A172 (cell line): ENCODE measurements at regions not wholly inside any gene's neighbourhood (a gene's known extent, or its start where the extent isn't known, plus 50 kb on each side); places are given as distances from the start of the nearest gene placed in this dataset.
"Not testable (repeated sequence)": the region's sequence is repeated elsewhere in the genome, so short reads cannot be mapped to it uniquely, and the experiment has no call there.

ENCODE experiments used
- DNase-seq: peaks from one replicate; pipeline ENCODE4 v3.0.0-alpha.2; 2015; ENCODE audit warnings: low spot score

GRCh38 chr18:8913606-8914403, 188.7 kb upstream of the NDUFV2 start:
- not testable (repeated sequence) for DNase-seq

- DNase-seq = not testable (repeated sequence)
Observed at GRCh38 chr18:8914404-8915264, 187.9 kb upstream of the NDUFV2 start.

DNA sequence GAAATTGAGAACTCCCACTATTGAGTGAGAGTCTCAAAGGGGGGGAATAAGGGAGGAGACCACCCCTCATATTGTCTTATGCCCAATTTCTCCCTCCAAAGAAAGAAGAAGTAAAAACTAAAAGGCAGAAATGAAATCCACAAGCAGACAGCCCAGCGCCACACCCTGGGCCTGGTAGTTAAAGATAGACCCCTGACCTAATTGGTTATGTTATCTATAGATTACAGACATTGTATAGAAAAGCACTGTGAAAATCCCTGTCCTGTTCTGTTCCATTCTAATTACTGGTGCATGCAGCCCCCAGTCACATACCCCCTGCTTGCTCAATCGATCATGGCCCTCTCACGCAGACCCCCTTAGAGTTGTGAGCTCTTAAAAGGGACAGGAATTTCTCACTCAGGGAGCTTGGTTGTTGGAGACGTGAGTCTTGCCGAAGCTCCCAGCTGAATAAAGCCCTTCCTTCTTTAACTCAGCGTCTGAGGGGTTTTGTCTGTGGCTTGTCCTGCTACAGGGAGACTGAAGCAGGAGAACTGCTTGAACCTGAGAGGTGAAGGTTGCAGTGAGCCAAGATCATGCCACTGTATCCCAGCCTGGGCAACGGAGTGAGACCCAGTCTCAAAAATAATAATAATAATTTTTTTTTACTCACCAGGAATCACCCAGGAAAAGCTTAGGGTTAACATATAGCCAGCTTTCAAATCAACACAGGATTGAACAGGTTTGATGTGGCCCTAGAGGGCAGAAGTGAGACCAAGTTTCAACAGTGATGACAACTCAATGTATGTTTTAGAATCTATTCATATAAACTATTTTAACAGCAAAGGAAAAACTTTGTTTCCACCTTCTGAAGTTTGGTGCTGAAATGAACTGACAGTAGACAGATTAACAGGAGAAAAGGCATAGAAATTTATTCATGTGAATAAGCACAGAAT, 181.4 kb upstream of the NDUFV2 start:
- not testable (repeated sequence) for DNase-seq

DNA sequence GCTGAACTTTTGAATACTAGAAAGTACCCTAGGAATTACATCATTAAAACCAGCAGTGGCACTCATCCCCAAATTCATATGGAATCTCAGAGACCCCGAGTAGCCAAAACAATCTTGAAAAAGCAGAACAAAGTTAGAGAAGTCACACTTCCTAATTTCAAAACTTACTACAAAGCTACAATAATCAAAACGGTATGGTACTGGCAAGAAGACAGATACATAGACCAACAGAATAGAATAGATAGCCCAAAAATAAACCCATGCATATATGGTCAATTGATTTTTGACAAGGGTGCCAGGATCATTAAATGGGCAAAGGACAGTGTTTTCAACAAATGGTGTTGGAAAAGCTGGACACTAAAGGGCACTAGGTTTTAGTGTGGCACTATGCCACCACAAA, 176.0 kb upstream of the NDUFV2 start:
- no peak for DNase-seq

- no peak for DNase-seq
Observed at GRCh38 chr18:8928044-8928443, 174.5 kb upstream of the NDUFV2 start.

DNA sequence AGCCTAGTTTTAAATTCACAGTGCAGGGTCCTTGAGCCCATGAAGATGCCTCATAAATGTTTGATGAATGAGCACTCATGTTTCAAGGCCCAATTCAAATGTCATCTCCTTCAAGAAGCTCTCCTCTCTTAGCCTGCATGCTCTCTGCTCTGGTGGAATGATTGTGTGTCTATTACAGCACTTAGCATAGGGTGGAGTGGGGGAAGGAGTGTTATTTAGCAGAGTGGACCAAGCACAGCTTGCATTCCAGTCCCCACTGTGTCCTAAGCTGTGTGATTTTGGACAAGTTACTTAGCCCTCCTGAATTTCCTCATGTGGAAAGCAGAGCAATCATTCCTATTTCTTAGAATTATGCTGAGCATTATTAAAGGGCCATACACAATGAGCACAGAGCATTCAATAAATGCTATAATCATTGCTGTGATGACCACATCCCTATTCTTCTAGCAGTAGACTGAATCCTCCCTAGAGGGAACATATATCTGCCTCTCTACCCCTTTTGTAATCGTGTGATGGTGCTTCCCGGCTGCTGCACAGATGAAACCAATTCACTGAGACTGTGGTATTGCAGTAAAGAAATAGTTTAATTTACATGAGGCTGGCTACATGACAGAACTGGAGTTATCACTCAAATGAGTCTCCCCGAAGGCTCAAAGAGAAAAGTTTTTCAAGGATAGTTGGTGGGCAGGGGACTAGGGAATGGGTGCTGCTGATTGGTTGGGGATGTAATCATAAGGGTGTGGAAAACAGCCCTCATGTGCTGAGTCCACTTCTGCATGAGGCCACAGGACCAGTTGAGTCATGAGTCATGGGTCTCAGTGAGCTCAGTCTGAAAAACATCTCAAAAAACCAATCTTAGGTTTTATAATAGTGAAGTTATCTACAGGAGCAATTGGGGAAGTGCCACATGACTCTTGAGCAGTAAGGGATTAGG, 173.4 kb upstream of the NDUFV2 start:
- no peak for DNase-seq

GRCh38 chr18:8930990-8931616, 171.4 kb upstream of the NDUFV2 start:
- no peak for DNase-seq

DNA sequence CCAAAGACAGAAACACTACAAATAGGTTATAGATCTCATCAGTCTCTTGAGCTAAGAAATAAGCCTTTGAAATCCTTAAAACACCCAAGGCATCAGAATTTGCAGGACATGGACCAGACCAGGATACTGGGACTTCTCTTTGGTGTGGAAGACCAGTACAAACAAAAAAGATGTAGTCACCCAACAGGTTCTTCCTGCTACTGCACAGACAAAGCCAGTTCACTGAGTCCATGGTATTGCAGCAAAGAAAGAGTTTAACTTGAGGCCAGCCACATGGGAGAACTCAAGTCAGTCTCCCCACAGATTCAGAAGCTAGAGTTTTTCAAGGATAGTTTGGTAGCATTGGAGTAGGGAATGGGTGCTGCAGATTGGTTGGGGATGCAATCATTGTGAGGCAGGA, 169.6 kb upstream of the NDUFV2 start:
- DNase-seq = no peak

DNA sequence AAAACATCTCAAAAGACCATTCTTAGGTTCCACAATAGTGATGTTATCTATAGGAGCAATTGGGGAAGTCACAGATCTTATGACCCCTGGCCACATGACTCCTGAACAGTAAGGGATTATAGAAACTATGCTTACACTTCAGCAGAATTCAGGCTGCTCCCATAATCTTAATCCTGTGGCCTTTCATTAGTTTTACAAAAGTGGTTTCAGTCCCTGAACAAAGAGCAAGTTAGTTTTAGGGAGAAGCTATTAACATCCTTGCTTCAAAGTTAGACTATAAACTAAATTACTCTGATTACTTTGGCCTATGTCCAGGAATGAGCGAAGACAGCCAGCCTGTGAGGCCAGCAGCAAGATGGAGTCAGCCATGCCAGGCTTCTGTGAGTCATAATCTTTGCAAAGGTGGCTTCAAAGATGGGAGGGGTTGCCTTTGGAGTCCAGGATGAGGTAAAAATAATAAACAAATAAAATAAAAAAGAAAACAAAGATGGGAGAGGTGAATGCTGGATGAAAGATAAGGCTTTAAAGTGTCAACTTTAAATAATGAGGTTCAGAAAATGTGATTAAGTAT, 168.7 kb upstream of the NDUFV2 start:
- DNase-seq = no peak

- DNase-seq = not testable (repeated sequence)
Observed at GRCh38 chr18:8935346-8935745, 167.2 kb upstream of the NDUFV2 start.

- no peak for DNase-seq
Observed at GRCh38 chr18:8936619-8937018, 165.9 kb upstream of the NDUFV2 start.

- no peak for DNase-seq
Observed at GRCh38 chr18:8937160-8938094, 165.1 kb upstream of the NDUFV2 start.

DNA sequence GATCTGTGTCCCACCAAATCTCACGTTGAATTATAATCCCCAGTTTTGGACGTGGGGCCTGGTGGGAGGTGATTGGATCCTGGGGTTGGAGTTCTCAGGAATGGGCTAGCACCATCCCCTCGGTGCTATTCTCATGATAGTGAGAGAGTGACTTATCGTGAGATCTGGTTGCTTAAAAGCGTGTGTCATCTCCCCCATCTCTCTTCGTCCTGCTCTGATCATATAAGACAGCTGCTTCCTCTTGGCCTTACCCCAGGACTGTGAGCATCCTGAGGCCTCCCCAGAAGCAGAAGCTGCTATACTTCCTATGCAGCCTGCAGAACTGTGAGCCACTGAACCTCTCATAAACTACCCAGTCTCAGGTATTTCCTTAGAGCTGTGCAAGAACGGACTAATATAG, 163.7 kb upstream of the NDUFV2 start:
- no peak for DNase-seq

DNA sequence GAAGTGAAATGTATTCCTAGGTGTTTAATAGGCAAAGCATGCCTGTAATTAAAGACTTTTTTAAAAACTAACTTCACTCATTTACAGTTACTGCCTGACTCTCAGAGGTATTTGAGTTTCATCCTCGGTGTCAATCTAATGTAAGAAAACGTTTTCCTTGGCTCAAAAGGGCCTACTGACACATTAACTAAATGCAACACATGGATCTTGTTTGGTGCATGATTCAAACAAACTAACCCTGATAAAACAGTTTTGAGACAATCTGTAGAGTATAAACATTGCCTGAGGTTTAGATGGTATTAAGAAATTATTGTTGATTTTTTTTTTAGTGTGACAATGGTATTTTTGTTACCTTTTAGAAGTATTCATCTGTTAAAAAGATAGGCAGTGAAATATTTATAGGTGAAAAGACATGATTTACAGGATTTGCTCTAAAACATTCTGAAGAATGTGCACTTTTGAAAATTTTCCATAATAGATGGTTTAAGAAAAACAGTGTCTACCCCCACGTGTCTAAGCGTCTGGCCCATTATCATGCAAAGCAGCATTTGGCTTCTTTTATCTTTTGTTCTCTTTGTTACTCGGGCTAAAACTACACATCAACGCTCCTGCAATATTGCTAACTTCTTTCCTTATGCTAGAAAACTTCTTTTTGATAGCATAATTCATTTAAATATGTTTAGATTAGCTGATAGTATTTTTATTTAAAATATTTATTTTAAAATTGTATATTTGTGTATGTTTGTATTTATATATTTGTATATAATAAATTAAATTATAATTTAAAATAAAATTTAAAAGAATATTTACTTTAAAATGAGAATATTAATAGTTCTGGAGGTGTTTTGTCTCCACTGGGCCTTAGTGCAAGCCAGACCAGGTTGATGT, 160.2 kb upstream of the NDUFV2 start:
- no peak for DNase-seq

GRCh38 chr18:8942909-8943545, 159.5 kb upstream of the NDUFV2 start:
- no peak for DNase-seq

- DNase-seq = peak; percentile 98
Observed at GRCh38 chr18:8943900-8944870, 158.3 kb upstream of the NDUFV2 start.
